Keratinocyte (primary cell): ENCODE measurements at regions not wholly inside any gene's neighbourhood (a gene's known extent, or its start where the extent isn't known, plus 50 kb on each side); places are given as distances from the start of the nearest gene placed in this dataset.

Experiments
- DNase-seq: peaks from one replicate; pipeline ENCODE4 v3.0.0-alpha.2; 2011; ENCODE audit warnings: low read depth, missing footprints, low spot score
- FAIRE-seq: peaks from 2 replicates; lab custom pipeline; 2011; peaks lifted over from hg19 to GRCh38; lab: Jason Lieb, UNC
- H2AFZ ChIP-seq: 2 replicates; pipeline ENCODE4 v1.6.0; 2012; ENCODE audit warnings: low read length, control low read depth, inconsistent platforms; ENCODE audit not compliant: control insufficient read depth
- H3K27ac ChIP-seq: 2 replicates; pipeline ENCODE4 v1.5.1; 2011; ENCODE audit warnings: low read length; ENCODE audit not compliant: control insufficient read depth, insufficient read depth
- H3K27me3 ChIP-seq: 3 replicates; pipeline ENCODE4 v1.6.0; 2011; ENCODE audit warnings: low read length; ENCODE audit not compliant: control insufficient read depth, insufficient read depth; ENCODE audit errors: extremely low read depth
- H3K36me3 ChIP-seq, 2 experiments: 2 replicates in 1 of 2; 3 replicates in 1 of 2; pipeline ENCODE4 v1.5.1; 2011; ENCODE audit warnings: low read length in 2 of 2, mild to moderate bottlenecking in 1 of 2; ENCODE audit not compliant: control insufficient read depth in 2 of 2, insufficient read depth in 2 of 2; ENCODE audit errors: extremely low read depth in 1 of 2
- H3K4me1 ChIP-seq: 3 replicates; pipeline ENCODE4 v1.5.1; 2011; ENCODE audit warnings: low read length; ENCODE audit not compliant: control insufficient read depth, insufficient read depth; ENCODE audit errors: extremely low read depth
- H3K4me2 ChIP-seq: 3 replicates; pipeline ENCODE4 v1.6.0; 2011; ENCODE audit warnings: low read depth, low read length; ENCODE audit not compliant: control insufficient read depth, insufficient read depth; ENCODE audit errors: extremely low read depth
- H3K4me3 ChIP-seq, 3 experiments: fragments of 200-600 bp in 1 of 3; sonication (generic) in 1 of 3; 2 replicates in 2 of 3; 3 replicates in 1 of 3; pipeline ENCODE4 v1.5.1; 2011 to 2016; ENCODE audit warnings: low read length in 3 of 3, mild to moderate bottlenecking in 3 of 3, control low read depth in 2 of 3, inconsistent platforms in 1 of 3, low read depth in 1 of 3, mixed read lengths in 1 of 3, mixed run types in 1 of 3, moderate library complexity in 1 of 3; ENCODE audit not compliant: control insufficient read depth in 2 of 3, insufficient read depth in 2 of 3; ENCODE audit errors: extremely low read depth in 1 of 3
- H3K79me2 ChIP-seq: 2 replicates; pipeline ENCODE4 v1.6.0; 2012; ENCODE audit warnings: low read length; ENCODE audit not compliant: control insufficient read depth, insufficient read depth
- H3K9ac ChIP-seq: 3 replicates; pipeline ENCODE4 v1.6.0; 2011; ENCODE audit warnings: low read length; ENCODE audit not compliant: control insufficient read depth, insufficient read depth; ENCODE audit errors: extremely low read depth
- H3K9me1 ChIP-seq: 3 replicates; pipeline ENCODE4 v1.6.0; 2011; ENCODE audit warnings: low read length; ENCODE audit not compliant: control insufficient read depth, insufficient read depth; ENCODE audit errors: extremely low read depth
- H3K9me3 ChIP-seq: 2 replicates; pipeline ENCODE4 v1.5.1; 2012; ENCODE audit warnings: low read depth, low read length; ENCODE audit not compliant: control insufficient read depth
- H4K20me1 ChIP-seq: 3 replicates; pipeline ENCODE4 v1.6.0; 2011; ENCODE audit warnings: low read length; ENCODE audit not compliant: control insufficient read depth, insufficient read depth; ENCODE audit errors: extremely low read depth
- CTCF ChIP-seq, 3 experiments: IDR thresholded peaks in 1 of 3; conservative IDR thresholded peaks in 1 of 3; optimal IDR thresholded peaks in 1 of 3; 2 replicates in 2 of 3; 3 replicates in 1 of 3; pipeline versions ENCODE3 to v1.5.1; 2011; ENCODE audit warnings: low read length in 3 of 3, mild to moderate bottlenecking in 3 of 3, moderate library complexity in 2 of 3, control low read depth in 1 of 3, inconsistent platforms in 1 of 3; ENCODE audit not compliant: insufficient read depth in 2 of 3; ENCODE audit errors: extremely low read depth in 1 of 3
- EZH2 ChIP-seq: IDR thresholded peaks from one replicate; pipeline ENCODE4 v1.6.1; 2012; ENCODE audit warnings: inconsistent platforms, mild to moderate bottlenecking, low read length, moderate library complexity
- dilution Hi-C: fragments of 300-500 bp; cut with MboI; formaldehyde crosslinking; loops from one replicate; pipeline ENCODE4 v1.7.0; 2020; ENCODE audit warnings: low sequenced_read_pairs; ENCODE audit not compliant: extremely low pct_ligation_motif_present

GRCh38 chr11:127640561-127641451 is 640.2 kb upstream of the KIRREL3 start:
- no peak overlapping the region for H3K4me3 ChIP-seq
- no peak overlapping the region for H3K9ac ChIP-seq
- H3K36me3 ChIP-seq: no peaks in the 10 kb centered on the region
- H3K4me2 ChIP-seq: no peak overlapping the region
- FAIRE-seq (no peak), DNase-seq (no peak)
- dilution Hi-C loops: no loop called here
- H3K9me3 ChIP-seq: no peaks in the 10 kb centered on the region
- no peaks in the 10 kb centered on the region for H4K20me1 ChIP-seq
- TF ChIP-seq EZH2: no peak
- no peak for TF ChIP-seq CTCF (optimal IDR thresholded peaks at IDR 0.05 in 1 of 3, IDR thresholded peaks at IDR 0.05 in 1 of 3, conservative IDR thresholded peaks at IDR 0.05 in 1 of 3; ENCODE audit: extremely low read depth in 1 of 3, insufficient read depth in 2 of 3, low read length in 3 of 3)
- no peaks in the 10 kb centered on the region for H3K4me1 ChIP-seq
- no peak overlapping the region for H2AFZ ChIP-seq
- no peaks in the 10 kb centered on the region for H3K79me2 ChIP-seq
- no peaks in the 10 kb centered on the region for H3K9me1 ChIP-seq
- H3K27ac ChIP-seq: no peak overlapping the region
- no peaks in the 10 kb centered on the region for H3K27me3 ChIP-seq

- no peak overlapping the region for H3K4me2 ChIP-seq
- FAIRE-seq (no peak), DNase-seq (no peak)
- dilution Hi-C loops: no loop called here
- no peak overlapping the region for H3K27ac ChIP-seq
- no peaks in the 10 kb centered on the region for H3K36me3 ChIP-seq
- H3K4me3 ChIP-seq: no peak overlapping the region
- no peaks in the 10 kb centered on the region for H4K20me1 ChIP-seq
- no peaks in the 10 kb centered on the region for H3K79me2 ChIP-seq
- H2AFZ ChIP-seq: no peak overlapping the region
- H3K9me3 ChIP-seq: no peaks in the 10 kb centered on the region
- no peak for TF ChIP-seq CTCF (optimal IDR thresholded peaks at IDR 0.05 in 1 of 3, IDR thresholded peaks at IDR 0.05 in 1 of 3, conservative IDR thresholded peaks at IDR 0.05 in 1 of 3; ENCODE audit: extremely low read depth in 1 of 3, insufficient read depth in 2 of 3, low read length in 3 of 3)
- no peaks in the 10 kb centered on the region for H3K9me1 ChIP-seq
- H3K4me1 ChIP-seq: no peaks in the 10 kb centered on the region
- no peak overlapping the region for H3K9ac ChIP-seq
- no peaks in the 10 kb centered on the region for H3K27me3 ChIP-seq
Observed at GRCh38 chr11:127639916-127640315, 639.3 kb upstream of the KIRREL3 start.
